ENCODE measurements at regions not wholly inside any gene's neighbourhood (a gene's known extent, or its start where the extent isn't known, plus 50 kb on each side); places are given as distances from the start of the nearest gene placed in this dataset.

DNA sequence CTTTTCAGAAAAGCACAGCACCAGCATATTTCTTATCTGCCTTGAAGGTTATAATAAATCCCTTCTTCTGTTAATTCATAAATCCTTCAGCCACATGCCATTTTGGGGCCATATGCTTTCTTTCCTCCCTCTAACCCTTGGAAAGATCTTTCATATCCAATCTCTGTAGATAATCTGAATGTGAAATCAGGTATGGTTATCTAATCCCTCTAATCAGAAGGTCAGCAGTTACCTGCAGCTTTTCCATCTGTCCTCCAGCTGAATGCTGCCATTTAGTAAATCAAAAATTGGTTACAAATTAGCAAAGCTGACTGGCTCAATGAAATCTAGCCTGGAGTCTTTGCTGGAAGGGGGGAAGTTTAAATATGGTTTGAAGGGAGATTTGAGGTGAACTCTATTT is 230.5 kb downstream of the PIK3C3 start:
- Histone ChIP-seq H3K9me3 (ENCODE audit: low read depth) (no peaks in the 10 kb centered on the region), H3K27me3 (no peaks in the 10 kb centered on the region), H3K4me1 (ENCODE audit: low read depth) (no peaks in the 10 kb centered on the region), H3K4me3 (no peak overlapping the region), H3K36me3 (no peaks in the 10 kb centered on the region), H3K27ac (no peak overlapping the region)
- no peak for DNase-seq (ENCODE audit: low read depth in 1 of 2, low spot score in 1 of 2)
- TF ChIP-seq, protein P1, sequence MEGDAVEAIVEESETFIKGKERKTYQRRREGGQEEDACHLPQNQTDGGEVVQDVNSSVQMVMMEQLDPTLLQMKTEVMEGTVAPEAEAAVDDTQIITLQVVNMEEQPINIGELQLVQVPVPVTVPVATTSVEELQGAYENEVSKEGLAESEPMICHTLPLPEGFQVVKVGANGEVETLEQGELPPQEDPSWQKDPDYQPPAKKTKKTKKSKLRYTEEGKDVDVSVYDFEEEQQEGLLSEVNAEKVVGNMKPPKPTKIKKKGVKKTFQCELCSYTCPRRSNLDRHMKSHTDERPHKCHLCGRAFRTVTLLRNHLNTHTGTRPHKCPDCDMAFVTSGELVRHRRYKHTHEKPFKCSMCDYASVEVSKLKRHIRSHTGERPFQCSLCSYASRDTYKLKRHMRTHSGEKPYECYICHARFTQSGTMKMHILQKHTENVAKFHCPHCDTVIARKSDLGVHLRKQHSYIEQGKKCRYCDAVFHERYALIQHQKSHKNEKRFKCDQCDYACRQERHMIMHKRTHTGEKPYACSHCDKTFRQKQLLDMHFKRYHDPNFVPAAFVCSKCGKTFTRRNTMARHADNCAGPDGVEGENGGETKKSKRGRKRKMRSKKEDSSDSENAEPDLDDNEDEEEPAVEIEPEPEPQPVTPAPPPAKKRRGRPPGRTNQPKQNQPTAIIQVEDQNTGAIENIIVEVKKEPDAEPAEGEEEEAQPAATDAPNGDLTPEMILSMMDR (IDR thresholded peaks at IDR 0.05; ENCODE audit: low read depth, low read length) = no peak

DNA sequence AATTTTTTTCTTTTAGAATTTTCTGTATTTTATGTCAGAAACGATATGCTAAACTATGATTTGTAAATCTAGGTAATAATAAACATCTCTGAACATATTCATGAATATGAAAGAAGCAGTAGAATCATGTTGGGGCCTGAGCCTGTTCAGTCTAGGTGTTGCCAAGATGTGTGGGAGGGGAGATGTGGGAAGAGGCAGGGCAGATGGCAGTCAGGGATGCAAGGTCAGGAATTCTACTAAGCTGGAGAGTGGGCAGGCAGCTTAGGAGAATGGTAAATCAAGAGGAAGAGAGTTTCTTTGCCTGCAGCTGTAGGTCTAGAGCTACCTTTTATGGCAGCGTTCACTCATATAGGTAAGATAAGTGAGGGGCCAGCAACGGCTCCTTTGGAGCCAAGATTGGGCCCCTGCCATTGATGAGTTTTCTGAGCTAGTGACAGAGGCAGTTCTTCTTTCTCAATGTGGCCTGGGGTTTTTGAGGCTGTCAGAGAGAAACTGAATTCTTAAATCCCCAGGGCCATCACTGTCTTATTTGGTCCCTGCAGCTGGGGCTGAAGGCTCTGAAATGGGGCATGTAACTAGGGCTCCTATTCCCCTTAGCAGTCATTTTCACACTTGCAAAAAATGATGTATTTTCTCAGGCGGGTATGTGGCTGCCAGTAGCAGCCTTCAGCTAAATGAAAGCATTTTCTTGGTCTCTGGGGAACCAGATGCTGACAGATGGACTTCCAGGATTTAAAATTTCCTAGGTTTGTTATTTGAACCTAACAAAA is 232.8 kb downstream of the PIK3C3 start:
- no peak overlapping the region for H3K27ac ChIP-seq
- H3K36me3 ChIP-seq = no peaks in the 10 kb centered on the region
- no peaks in the 10 kb centered on the region for H3K4me1 ChIP-seq (ENCODE audit: low read depth)
- TF ChIP-seq, protein P1 (IDR thresholded peaks at IDR 0.05; ENCODE audit: low read depth, low read length) = no peak
- H3K27me3 ChIP-seq = no peaks in the 10 kb centered on the region
- no peak overlapping the region for H3K4me3 ChIP-seq
- DNase-seq (ENCODE audit: low read depth in 1 of 2, low spot score in 1 of 2) = peak in 1 of 2 donors; percentile 23
- H3K9me3 ChIP-seq (ENCODE audit: low read depth) = no peaks in the 10 kb centered on the region

DNA sequence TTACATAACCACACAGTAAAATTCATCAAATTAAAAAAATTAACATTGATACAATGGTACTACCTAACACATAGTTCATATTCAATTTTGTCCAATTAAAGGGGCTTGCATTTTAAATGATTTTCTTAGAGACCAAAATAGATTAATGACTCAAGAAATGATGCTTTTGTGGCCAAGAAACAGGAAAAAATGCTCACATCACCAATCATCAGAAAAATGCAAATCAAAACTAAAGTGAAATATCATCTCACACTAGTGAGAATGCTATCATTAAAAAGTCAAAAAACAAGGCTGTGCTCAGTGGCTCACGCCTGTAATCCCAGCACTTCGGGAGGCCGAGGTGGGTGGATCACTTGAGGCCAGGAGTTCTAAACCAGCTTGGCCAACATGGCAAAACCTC is 235.6 kb downstream of the PIK3C3 start:
- DNase-seq (ENCODE audit: low read depth in 1 of 2, low spot score in 1 of 2) = no peak
- Histone ChIP-seq H3K4me1 (ENCODE audit: low read depth) (no peaks in the 10 kb centered on the region), H3K27me3 (no peaks in the 10 kb centered on the region), H3K9me3 (ENCODE audit: low read depth) (no peaks in the 10 kb centered on the region), H3K27ac (no peak overlapping the region), H3K4me3 (no peak overlapping the region), H3K36me3 (no peaks in the 10 kb centered on the region)
- TF ChIP-seq, protein P1 (IDR thresholded peaks at IDR 0.05; ENCODE audit: low read depth, low read length) = no peak

DNA sequence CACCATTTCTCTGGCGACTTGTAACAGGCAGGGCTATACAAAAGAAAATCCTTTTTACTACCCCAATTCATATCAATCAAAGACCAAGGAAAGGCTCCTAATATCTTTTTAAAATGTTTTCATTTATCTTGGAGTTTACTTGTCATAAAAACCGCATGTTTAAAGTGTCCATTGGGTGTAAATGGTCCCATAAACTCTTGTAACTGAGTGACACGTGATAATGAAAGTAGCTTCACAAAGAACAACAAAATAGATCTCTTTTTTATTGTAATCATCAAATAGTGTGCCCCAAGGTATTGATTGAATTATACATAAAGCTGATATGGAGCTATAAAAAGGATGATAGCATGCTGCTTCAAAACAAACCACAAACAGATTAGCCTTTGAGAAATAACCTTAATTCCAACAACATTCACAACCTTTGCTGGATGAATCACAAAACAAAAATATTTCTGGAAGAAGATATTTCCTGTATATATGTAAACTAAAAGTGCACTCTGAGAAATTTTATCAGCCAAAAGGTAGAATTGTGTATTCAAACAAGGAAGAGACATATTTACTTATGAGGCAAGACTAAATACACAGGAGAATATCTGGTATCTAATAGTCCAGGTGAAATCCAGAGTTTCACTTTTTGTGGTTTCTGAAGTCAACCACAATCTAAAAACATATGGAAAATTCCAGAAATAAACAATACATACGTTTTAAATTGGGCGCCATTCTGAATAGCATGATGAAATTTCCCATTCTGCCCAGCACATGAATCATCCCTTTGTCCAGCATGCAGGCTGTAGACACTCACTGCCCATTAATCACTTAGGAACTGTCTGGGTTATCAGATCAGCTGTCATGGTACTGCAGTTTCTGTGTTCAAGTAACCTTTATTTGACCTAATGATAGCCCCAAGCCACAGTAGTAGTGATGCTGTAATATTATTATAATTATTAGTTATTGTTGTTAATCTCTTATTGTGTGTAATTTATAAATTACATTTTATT is 237.5 kb downstream of the PIK3C3 start:
- Histone ChIP-seq H3K27ac (no peak overlapping the region), H3K4me3 (no peak overlapping the region), H3K9me3 (ENCODE audit: low read depth) (no peaks in the 10 kb centered on the region), H3K27me3 (no peaks in the 10 kb centered on the region), H3K36me3 (no peaks in the 10 kb centered on the region), H3K4me1 (ENCODE audit: low read depth) (peaks cover 6% of the 10 kb centered on the region)
- peak in 1 of 2 donors; percentile 74 for DNase-seq (ENCODE audit: low read depth in 1 of 2, low spot score in 1 of 2)
- TF ChIP-seq, protein P1 (IDR thresholded peaks at IDR 0.05; ENCODE audit: low read depth, low read length) = no peak

DNA sequence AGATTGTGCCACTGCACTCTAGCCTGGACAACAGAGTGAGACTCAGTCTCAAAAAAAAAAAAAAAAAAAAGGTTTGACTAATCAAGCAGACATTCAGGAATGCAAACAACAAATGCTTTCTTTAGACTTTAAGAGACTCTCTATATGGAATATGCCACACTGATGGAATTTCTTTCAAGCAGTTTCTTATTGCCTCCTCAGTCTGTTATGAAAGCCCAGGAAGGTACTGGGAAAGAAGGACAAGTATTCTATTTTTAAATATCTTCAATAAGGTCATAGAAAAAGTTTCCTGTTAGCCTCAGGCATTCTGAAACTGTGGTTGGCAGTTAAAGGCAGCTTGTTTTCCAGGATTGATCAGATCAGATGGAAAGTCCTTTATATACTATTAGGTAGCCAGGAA is 241.6 kb downstream of the PIK3C3 start:
- TF ChIP-seq, protein P1 (IDR thresholded peaks at IDR 0.05; ENCODE audit: low read depth, low read length) = no peak
- Histone ChIP-seq H3K27me3 (no peaks in the 10 kb centered on the region), H3K4me1 (ENCODE audit: low read depth) (peaks cover 6% of the 10 kb centered on the region), H3K36me3 (no peaks in the 10 kb centered on the region), H3K27ac (no peak overlapping the region), H3K9me3 (ENCODE audit: low read depth) (no peaks in the 10 kb centered on the region), H3K4me3 (no peak overlapping the region)
- peak in 1 of 2 donors; percentile 15 for DNase-seq (ENCODE audit: low read depth in 1 of 2, low spot score in 1 of 2)

Measured in cardiac muscle cell (in vitro differentiated cells and primary cell).